Pons (tissue), 1 donor: ENCODE measurements at regions not wholly inside any gene's neighbourhood (a gene's known extent, or its start where the extent isn't known, plus 50 kb on each side); places are given as distances from the start of the nearest gene placed in this dataset.
"Not testable (repeated sequence)": the region's sequence is repeated elsewhere in the genome, so short reads cannot be mapped to it uniquely, and the experiment has no call there.

Source experiments
- DNase-seq: peaks from one replicate; pipeline ENCODE4 v3.0.0-alpha.2; 2016; ENCODE audit warnings: low spot score

GRCh38 chr4:118504927-118505326 lies 152.1 kb upstream of the PRSS12 start:
- DNase-seq = not testable (repeated sequence)

GRCh38 chr4:118505491-118505890 lies 152.7 kb upstream of the PRSS12 start:
- not testable (repeated sequence) for DNase-seq

- DNase-seq = not testable (repeated sequence)
Observed at GRCh38 chr4:118512870-118513269, 160.1 kb upstream of the PRSS12 start.

GRCh38 chr4:118514332-118514731 lies 161.5 kb upstream of the PRSS12 start:
- not testable (repeated sequence) for DNase-seq

GRCh38 chr4:118516107-118516506 lies 163.3 kb upstream of the PRSS12 start:
- DNase-seq = not testable (repeated sequence)

GRCh38 chr4:118530107-118530506 lies 155.1 kb upstream of the METTL14 start:
- not testable (repeated sequence) for DNase-seq

- DNase-seq = not testable (repeated sequence)
Observed at GRCh38 chr4:118531947-118532346, 153.2 kb upstream of the METTL14 start.

- DNase-seq = not testable (repeated sequence)
Observed at GRCh38 chr4:118535788-118536187, 149.4 kb upstream of the METTL14 start.

GRCh38 chr4:118539412-118540077 lies 145.6 kb upstream of the METTL14 start:
- peak; percentile 31 for DNase-seq

- DNase-seq = not testable (repeated sequence)
Observed at GRCh38 chr4:118556576-118556975, 128.6 kb upstream of the METTL14 start.

GRCh38 chr4:118557298-118557851 lies 127.8 kb upstream of the METTL14 start:
- peak; percentile 11 for DNase-seq

GRCh38 chr4:118558188-118558587 lies 127.0 kb upstream of the METTL14 start:
- not testable (repeated sequence) for DNase-seq

GRCh38 chr4:118561559-118561958 lies 123.6 kb upstream of the METTL14 start:
- not testable (repeated sequence) for DNase-seq

- peak; percentile 16 for DNase-seq
Observed at GRCh38 chr4:118566003-118566513, 119.1 kb upstream of the METTL14 start.

GRCh38 chr4:118572991-118573390 lies 112.2 kb upstream of the METTL14 start:
- not testable (repeated sequence) for DNase-seq

- DNase-seq = not testable (repeated sequence)
Observed at GRCh38 chr4:118574251-118574913, 110.8 kb upstream of the METTL14 start.

- DNase-seq = not testable (repeated sequence)
Observed at GRCh38 chr4:118575057-118575456, 110.1 kb upstream of the METTL14 start.

- not testable (repeated sequence) for DNase-seq
Observed at GRCh38 chr4:118575726-118576125, 109.5 kb upstream of the METTL14 start.

GRCh38 chr4:118576709-118577219 lies 108.4 kb upstream of the METTL14 start:
- not testable (repeated sequence) for DNase-seq

- DNase-seq = no peak
Observed at GRCh38 chr4:118585015-118585414, 100.2 kb upstream of the METTL14 start.

- no peak for DNase-seq
Observed at GRCh38 chr4:118586357-118586790, 98.8 kb upstream of the METTL14 start.

GRCh38 chr4:118587116-118587831 lies 97.9 kb upstream of the METTL14 start:
- no peak for DNase-seq
